GM18517 (cell line): ENCODE measurements at regions not wholly inside any gene's neighbourhood (a gene's known extent, or its start where the extent isn't known, plus 50 kb on each side); places are given as distances from the start of the nearest gene placed in this dataset.
"Not testable (repeated sequence)": the region's sequence is repeated elsewhere in the genome, so short reads cannot be mapped to it uniquely, and the experiment has no call there.

Experiments
- ATAC-seq: cut with Tn5 transposase; IDR thresholded peaks from one replicate; pipeline ENCODE4 v1.9.1; 2021; ENCODE audit warnings: mild to moderate bottlenecking, moderate library complexity; ENCODE audit not compliant: unreplicated experiment

DNA sequence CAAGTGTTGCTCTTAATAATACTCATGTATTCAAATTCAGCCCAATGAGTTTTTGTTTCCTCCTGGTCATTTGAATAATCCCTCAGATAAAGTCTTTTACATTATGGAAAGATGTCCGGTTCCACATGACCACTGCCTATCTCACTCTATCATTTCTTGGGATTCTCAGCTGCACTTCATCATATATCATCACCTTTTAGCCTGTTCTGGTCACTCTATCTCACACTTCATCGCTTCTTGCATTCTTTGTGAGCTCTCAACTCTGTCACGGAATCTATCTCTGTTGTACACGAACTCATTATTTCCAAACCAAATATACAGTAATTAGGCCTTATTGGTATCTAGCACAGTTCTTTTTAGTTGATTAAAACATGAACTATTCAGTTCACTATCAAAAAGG lies 126.9 kb upstream of the HAND2 start:
- no peak for ATAC-seq

DNA sequence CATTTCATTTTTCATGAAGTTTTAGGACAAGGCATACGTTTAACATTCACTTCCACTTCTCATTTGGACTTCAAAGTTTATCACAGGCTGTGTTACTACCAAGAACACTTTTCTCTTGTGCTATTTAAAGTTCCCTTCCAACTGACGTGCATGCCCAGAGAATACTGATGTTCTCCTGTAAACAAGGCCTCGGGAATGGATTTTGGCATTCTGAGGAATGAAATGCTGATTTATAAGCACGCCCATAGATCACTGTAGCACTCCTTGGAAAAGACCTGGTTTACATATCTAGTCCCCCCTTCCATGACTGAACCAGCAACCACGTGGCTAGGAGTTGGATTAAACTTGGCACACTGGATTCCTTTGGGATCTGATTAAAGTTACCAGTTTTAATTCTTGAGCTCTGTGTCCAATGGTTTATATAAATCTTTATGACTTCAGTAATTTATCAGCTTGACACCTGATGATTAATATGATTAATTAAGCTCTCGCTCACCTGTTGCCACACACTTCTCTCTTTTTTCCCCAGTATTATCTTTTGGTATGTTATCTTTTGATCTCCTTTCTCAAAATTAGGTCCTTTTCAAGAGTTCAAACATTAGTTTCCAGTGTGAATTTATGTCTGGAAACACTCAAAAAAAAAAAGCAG lies 122.4 kb upstream of the HAND2 start:
- no peak for ATAC-seq

DNA sequence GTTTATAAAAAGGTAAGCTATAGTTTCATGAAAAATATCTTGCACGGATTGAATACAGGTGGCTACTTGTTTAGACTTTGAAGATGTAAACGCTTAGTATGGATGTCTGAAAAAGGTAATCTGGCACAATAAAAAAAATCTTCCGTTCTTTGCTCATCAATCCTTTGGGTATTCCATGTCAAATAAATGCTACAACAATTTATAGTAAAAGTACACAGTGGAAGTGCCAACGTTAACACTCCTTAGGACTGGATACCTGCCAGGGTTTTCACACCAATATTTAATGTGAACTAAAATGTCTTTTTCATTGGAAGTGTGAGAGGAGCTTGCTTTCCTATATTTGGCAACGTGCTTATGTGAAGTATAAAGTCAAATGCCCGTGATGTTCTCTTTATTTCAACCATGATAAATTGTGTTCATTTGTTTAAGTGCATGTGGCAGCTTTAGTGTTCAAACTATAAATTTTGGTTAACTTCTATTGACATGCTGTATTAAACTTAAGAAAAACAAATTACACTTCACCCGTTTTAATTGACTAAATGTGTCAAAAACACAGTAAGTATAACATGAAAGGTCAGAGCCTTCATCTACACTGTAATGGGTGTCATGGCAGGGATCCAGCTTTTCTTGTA lies 121.7 kb upstream of the HAND2 start:
- no peak for ATAC-seq

DNA sequence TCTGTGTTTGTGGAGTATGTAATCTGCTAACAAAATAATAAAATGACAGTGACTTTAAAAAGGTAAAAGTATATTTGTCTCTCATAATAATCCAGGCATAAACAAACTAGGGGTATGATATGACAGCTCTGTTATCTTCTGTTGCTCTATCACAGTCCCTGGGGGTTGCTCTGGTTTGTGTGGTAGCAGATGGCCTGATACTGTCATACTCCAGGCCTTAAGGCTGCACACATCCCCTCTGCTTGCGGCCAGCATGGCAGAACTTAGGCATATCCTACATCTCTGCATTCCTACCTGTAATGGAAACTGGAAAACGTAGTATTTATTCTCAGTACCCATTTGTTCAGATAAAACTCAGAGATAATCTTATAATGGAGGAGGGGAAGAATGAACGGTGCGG lies 117.9 kb upstream of the HAND2 start:
- ATAC-seq = no peak

DNA sequence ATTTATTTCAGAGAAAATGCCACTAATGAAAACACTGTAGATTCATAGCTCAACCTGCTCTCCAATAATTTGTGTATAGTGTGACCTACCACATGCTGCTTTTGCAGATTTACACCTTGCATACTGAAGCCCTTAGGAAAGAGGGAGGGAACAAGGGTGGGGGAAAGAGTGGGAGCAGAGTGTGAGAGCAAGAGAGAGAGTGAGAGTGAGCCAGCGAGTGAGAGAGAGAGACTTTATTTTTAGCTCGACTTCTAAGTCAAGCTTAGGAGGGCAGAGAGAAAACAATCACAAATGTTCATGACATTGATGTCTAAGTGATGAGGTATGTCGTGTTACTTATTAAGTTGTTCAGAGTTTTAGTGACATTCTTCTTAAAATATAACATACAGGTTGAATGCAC lies 112.5 kb upstream of the HAND2 start:
- no peak for ATAC-seq

DNA sequence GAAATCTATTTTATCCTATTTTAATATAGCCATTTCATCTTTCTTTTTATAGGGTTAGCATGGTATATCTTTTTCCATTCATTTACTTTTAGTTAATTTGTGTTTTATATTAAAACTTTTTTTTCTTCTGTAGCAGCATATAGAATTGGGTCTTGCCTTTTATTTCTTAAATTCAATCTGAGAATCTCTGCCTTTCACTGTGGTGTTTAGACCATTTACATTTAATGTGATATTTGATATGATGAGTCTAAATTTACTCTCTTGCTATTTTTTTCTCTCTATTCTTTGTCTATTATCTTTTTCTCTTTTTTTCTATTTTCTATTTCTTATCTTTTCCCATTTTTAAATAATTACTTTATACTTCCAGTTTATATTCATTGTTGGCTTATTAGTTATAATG lies 105.4 kb upstream of the HAND2 start:
- ATAC-seq = no peak

DNA sequence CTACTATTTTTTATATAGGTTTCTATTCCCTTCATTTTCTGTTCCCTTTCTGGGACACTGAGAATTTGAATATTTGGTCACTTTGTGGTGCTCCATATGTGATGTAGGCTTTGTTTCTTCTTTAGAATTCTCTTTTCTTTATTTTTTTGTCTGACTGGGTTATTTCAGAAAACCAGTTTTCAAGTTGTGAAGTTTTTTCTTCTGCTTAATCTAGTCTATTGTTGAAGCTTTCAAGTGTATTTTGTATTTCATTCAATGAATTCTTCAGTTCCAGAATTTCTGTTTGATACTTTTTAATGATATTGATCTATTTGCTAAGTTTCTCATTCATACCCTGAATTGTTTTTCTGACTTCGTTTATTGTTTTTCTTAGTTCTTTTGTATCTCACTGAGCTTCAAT lies 96.2 kb upstream of the HAND2 start:
- ATAC-seq = no peak

DNA sequence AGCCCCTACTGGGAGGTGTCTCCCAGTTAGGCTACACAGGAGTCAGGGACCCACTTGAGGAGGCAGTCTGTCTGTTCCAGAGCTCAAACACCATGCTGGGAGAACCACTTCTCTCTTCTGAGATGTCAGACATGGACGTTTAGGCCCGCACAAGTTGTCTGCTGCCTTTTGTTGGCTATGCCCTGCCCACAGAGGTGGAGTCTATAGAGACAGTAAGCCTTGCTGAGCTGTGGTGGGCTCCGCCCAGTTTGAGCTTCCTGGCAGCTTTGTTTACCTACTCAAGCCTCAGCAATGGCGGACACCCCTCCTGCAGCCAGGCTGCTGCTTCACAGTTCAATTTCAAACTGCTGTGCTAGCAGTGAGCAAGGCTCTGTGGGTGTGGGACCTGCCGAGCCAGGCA lies 88.6 kb upstream of the HAND2 start:
- not testable (repeated sequence) for ATAC-seq

DNA sequence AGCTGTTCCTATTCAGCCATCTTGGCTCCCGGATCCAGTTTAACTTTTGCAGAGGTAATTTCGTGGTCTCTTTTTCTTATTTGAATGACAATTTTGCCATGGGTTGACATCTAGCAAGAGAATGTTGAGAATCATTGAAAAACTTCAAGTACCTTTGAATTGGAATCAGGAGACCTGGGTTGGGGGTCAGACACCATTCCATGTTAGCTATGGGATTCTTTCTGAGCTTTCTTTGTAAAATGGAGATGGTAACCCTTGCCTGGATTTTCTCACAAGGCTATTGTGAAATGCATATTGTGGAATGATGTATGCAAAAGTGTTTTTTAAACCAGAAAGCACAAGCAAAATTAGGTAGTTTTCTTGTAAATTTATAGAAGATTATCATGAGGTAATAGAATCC lies 79.1 kb upstream of the HAND2 start:
- ATAC-seq = no peak

DNA sequence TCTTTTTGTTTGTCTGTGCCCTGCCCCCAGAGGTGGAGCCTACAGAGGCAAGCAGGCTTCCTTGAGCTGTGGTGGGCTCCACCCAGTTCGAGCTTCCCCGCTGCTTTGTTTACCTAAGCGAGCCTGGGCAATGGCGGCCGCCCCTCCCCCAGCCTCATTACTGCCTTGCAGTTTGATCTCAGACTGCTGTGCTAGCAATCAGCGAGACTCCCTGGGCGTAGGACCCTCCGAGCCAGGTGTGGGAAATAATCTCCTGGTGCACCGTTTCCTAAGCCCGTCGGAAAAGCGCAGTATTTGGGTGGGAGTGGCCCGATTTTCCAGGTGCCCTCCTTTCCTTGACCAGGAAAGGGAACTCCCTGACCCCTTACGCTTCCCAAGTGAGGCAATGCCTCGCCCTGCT lies 78.6 kb upstream of the HAND2 start:
- not testable (repeated sequence) for ATAC-seq

DNA sequence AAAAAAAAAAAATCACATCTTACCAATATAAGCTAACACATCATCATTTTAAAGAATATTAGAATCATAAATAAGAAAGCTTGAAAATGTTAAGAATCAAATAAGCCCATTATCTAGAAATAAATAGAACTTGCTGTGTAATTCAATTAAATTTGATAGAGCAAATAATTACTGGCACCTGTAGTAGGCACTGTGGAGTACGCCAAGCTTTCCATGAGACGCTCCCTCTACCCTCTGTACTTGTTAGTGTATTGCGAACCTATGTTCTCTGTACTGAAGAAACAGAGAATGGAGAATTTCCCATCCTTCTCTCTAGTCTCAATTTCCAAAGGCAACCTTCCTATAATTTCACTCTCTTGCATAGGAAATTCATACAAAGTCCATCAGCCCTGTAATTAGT lies 61.7 kb upstream of the HAND2 start:
- no peak for ATAC-seq

DNA sequence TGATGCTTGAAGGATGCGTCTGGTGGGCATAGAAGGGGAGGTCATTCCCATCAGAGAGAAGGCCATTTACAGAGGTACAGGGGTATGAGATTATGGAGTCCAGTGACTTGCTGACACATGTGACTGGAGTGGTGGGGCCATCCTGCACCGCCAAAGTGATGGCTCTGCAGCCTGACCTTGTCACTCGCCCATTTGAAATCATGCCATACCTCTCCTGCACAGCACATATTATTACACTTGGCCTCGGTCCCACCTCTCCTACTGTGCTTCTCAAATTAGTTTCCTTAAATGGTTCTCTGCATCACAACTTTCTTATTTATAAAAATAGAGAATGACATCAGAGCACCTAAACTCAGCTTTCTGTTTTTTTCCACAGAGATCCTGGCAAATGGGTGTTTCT lies 60.7 kb upstream of the HAND2 start:
- no peak for ATAC-seq

DNA sequence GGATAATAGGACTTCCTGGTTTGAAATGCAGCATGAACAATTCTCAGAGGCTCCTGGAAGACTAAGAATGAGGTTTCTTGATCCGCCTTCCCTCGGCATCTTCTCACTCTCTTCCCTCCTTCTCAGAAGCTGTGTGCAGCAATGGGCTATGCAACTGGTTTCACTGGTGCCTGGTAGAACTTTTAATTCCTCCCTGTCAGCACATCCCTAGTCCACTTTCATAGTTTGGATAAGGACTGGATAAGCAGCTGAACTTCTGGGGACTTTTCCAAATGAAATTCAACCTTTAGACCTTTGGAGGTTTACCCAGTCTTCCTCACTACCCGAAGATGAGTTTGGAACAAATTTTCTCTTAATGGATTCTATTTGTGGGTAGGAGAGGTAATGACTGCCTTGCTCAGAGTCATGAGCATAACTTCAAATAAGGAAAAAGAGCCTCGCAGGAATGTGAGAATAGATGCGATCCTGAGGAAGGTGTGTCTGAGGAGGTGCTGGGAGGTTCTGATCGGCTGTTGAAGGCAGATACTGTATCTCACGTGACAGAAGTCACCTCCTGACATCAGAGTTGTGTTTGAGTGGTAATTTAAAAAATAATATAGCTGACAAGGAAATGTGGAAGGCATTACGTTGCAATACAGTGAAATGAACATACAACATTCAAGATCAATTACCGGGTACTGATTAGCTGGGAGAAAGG lies 56.0 kb upstream of the HAND2 start:
- no peak for ATAC-seq

DNA sequence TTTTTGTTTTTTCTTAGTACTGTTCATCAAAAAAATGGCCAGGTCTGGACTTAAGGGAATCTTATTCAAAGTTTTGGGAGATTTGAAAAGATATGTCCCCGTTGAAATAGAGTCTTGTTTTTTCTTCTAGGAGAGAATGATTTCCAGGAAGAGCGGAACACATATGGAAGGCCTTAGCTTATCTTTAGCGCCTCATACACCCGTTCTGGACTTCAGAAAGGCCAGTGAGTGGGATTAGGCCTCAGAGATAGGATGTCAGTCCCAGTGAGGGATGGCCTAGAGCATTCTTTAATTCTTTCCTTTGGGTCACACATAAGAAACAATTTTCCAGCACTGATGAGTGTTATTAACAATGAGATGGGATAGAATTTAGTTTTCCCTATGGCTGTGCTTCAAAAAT lies 54.5 kb upstream of the HAND2 start:
- ATAC-seq = no peak
